ENCODE measurements at regions not wholly inside any gene's neighbourhood (a gene's known extent, or its start where the extent isn't known, plus 50 kb on each side); places are given as distances from the start of the nearest gene placed in this dataset.

- Mint-ChIP-seq H3K9me3 (ENCODE audit: unreplicated experiment) (peaks cover 3% of the 10 kb centered on the region), H3K4me1 (ENCODE audit: unreplicated experiment) (no peaks in the 10 kb centered on the region), H3K4me3 (ENCODE audit: unreplicated experiment) (no peak overlapping the region), H3K27ac (ENCODE audit: unreplicated experiment) (no peak overlapping the region), H3K36me3 (ENCODE audit: low read depth, unreplicated experiment) (no peaks in the 10 kb centered on the region), H3K27me3 (ENCODE audit: unreplicated experiment) (no peaks in the 10 kb centered on the region)
- no peak for TF ChIP-seq CTCF (IDR thresholded peaks at IDR 0.05; ENCODE audit: unreplicated experiment)
- no peak for DNase-seq (ENCODE audit: low spot score)
These were observed 134.5 kb downstream of the PRDM13 start for GRCh38 chr6:99741092-99741491.

GRCh38 chr6:99743647-99744046 is 137.0 kb downstream of the PRDM13 start:
- Mint-ChIP-seq H3K27me3 (ENCODE audit: unreplicated experiment) (no peaks in the 10 kb centered on the region), H3K36me3 (ENCODE audit: low read depth, unreplicated experiment) (no peaks in the 10 kb centered on the region)

GRCh38 chr6:99745651-99746050 is 139.0 kb downstream of the PRDM13 start:
- TF ChIP-seq CTCF (IDR thresholded peaks at IDR 0.05; ENCODE audit: unreplicated experiment), result no peak
- Mint-ChIP-seq H3K4me1 (ENCODE audit: unreplicated experiment) (no peaks in the 10 kb centered on the region), H3K27me3 (ENCODE audit: unreplicated experiment) (no peaks in the 10 kb centered on the region), H3K36me3 (ENCODE audit: low read depth, unreplicated experiment) (no peaks in the 10 kb centered on the region), H3K4me3 (ENCODE audit: unreplicated experiment) (no peak overlapping the region), H3K9me3 (ENCODE audit: unreplicated experiment) (peaks cover 3% of the 10 kb centered on the region), H3K27ac (ENCODE audit: unreplicated experiment) (no peak overlapping the region)
- no peak for DNase-seq (ENCODE audit: low spot score)

More at GRCh38 chr6:99743647-99744046, 137.0 kb downstream of the PRDM13 start:
- Mint-ChIP-seq H3K4me1 (ENCODE audit: unreplicated experiment) (no peaks in the 10 kb centered on the region), H3K4me3 (ENCODE audit: unreplicated experiment) (no peak overlapping the region), H3K9me3 (ENCODE audit: unreplicated experiment) (peaks cover 3% of the 10 kb centered on the region), H3K27ac (ENCODE audit: unreplicated experiment) (no peak overlapping the region)
- TF ChIP-seq CTCF (IDR thresholded peaks at IDR 0.05; ENCODE audit: unreplicated experiment), result no peak
- no peak for DNase-seq (ENCODE audit: low spot score)

GRCh38 chr6:99746261-99746895 is 139.7 kb downstream of the PRDM13 start:
- peak; percentile 94 for TF ChIP-seq CTCF (IDR thresholded peaks at IDR 0.05; ENCODE audit: unreplicated experiment)
- Mint-ChIP-seq H3K4me3 (ENCODE audit: unreplicated experiment) (no peak overlapping the region), H3K9me3 (ENCODE audit: unreplicated experiment) (peaks cover 3% of the 10 kb centered on the region), H3K27ac (ENCODE audit: unreplicated experiment) (no peak overlapping the region), H3K36me3 (ENCODE audit: low read depth, unreplicated experiment) (no peaks in the 10 kb centered on the region), H3K4me1 (ENCODE audit: unreplicated experiment) (no peaks in the 10 kb centered on the region), H3K27me3 (ENCODE audit: unreplicated experiment) (no peaks in the 10 kb centered on the region)
- DNase-seq (ENCODE audit: low spot score), result peak; percentile 57

- DNase-seq (ENCODE audit: low spot score), result no peak
- H3K4me1 Mint-ChIP-seq (ENCODE audit: unreplicated experiment), result no peaks in the 10 kb centered on the region
- H3K27ac Mint-ChIP-seq (ENCODE audit: unreplicated experiment), result no peak overlapping the region
- no peaks in the 10 kb centered on the region for H3K9me3 Mint-ChIP-seq (ENCODE audit: unreplicated experiment)
- H3K36me3 Mint-ChIP-seq (ENCODE audit: low read depth, unreplicated experiment), result no peaks in the 10 kb centered on the region
- no peak overlapping the region for H3K4me3 Mint-ChIP-seq (ENCODE audit: unreplicated experiment)
- no peaks in the 10 kb centered on the region for H3K27me3 Mint-ChIP-seq (ENCODE audit: unreplicated experiment)
- TF ChIP-seq CTCF (IDR thresholded peaks at IDR 0.05; ENCODE audit: unreplicated experiment), result no peak
These were observed 155.1 kb downstream of the PRDM13 start for GRCh38 chr6:99761711-99762110.
